HepG2 (cell line): ENCODE measurements at regions not wholly inside any gene's neighbourhood (a gene's known extent, or its start where the extent isn't known, plus 50 kb on each side); places are given as distances from the start of the nearest gene placed in this dataset.
"Not testable (repeated sequence)": the region's sequence is repeated elsewhere in the genome, so short reads cannot be mapped to it uniquely, and the experiment has no call there.

ENCODE experiments used
- CEBPB ChIP-seq: IDR thresholded peaks from 2 replicates; pipeline ENCODE4 v1.6.1; 2011; ENCODE audit warnings: low read depth, low read length, improper control_type of control experiment, borderline replicate concordance
- EED ChIP-seq: sonication (generic); formaldehyde crosslinking; IDR thresholded peaks from 2 replicates; pipeline ENCODE4 v1.5.0; 2020; ENCODE audit warnings: mild to moderate bottlenecking, missing genetic modification reagents
- ERF ChIP-seq: IDR thresholded peaks from 2 replicates; pipeline ENCODE4 v1.6.1; 2018; ENCODE audit warnings: missing biosample characterization, missing genetic modification reagents
- ETV5 ChIP-seq: IDR thresholded peaks from 2 replicates; pipeline ENCODE4 v1.6.1; 2018; ENCODE audit warnings: missing biosample characterization, missing genetic modification reagents, inconsistent platforms, borderline replicate concordance
- GTF3A ChIP-seq: sonication (generic); formaldehyde crosslinking; conservative IDR thresholded peaks from 2 replicates; pipeline ENCODE4 v1.4.0; 2020; ENCODE audit warnings: mild to moderate bottlenecking, missing genetic modification reagents
- MLXIP ChIP-seq: sonication (generic); formaldehyde crosslinking; IDR thresholded peaks from 2 replicates; pipeline ENCODE4 v1.9.0; 2021; ENCODE audit warnings: missing genetic modification reagents, borderline replicate concordance
- MXI1 ChIP-seq: IDR thresholded peaks from 3 replicates; pipeline ENCODE4 v1.6.1; 2012; ENCODE audit warnings: low read depth, low read length, inconsistent platforms, borderline replicate concordance
- USF2 ChIP-seq, 2 experiments: sonication (generic) in 1 of 2; formaldehyde crosslinking in 1 of 2; IDR thresholded peaks; 2 replicates each; pipeline versions ENCODE4 v1.5.1 to v1.6.1; 2011 to 2020; ENCODE audit warnings: borderline replicate concordance in 1 of 2, low read depth in 1 of 2, low read length in 1 of 2, mild to moderate bottlenecking in 1 of 2, missing genetic modification reagents in 1 of 2, moderate library complexity in 1 of 2
- YEATS4 ChIP-seq: sonication (generic); formaldehyde crosslinking; IDR thresholded peaks from 2 replicates; pipeline ENCODE4 v1.4.0; 2020; ENCODE audit warnings: missing genetic modification reagents, borderline replicate concordance
- ZBTB37 ChIP-seq: sonication (generic); formaldehyde crosslinking; IDR thresholded peaks from 2 replicates; pipeline ENCODE4 v1.4.0; 2020; ENCODE audit warnings: mild to moderate bottlenecking, missing genetic modification reagents
- ZIK1 ChIP-seq: sonication (generic); formaldehyde crosslinking; IDR thresholded peaks from 2 replicates; pipeline ENCODE4 v1.5.0; 2020; ENCODE audit warnings: mild to moderate bottlenecking, low read depth, missing genetic modification reagents, borderline replicate concordance
- ZNF260 ChIP-seq: sonication (generic); formaldehyde crosslinking; IDR thresholded peaks from 2 replicates; pipeline ENCODE4 v1.4.0; 2020; ENCODE audit warnings: missing genetic modification reagents, low read depth, mild to moderate bottlenecking, borderline replicate concordance
- TF ChIP-seq, protein P1 (sequence below): fragments of 450-650 bp; IDR thresholded peaks from 2 replicates; pipeline ENCODE4 v1.6.1; 2016

DNA sequence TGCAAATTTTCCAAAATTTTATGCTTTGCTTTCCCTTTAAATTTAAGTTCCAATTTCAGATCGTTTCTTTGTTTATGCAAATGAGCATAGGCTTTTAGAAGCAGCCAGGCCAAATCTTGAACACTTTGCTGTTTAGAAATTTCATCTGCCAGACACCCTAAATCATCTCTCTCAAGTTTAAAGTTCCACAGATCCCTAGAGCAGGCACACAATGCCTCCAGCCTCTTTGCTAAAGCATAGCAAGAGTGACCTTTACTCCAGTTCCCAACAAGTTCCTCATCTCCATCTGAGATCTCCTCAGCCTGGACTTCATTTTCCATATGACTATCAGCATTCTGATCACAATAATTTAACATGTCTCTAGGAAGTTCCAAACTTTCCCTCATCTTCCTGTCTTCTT lies 254.5 kb downstream of the DLL1 start:
- TF ChIP-seq ERF (CRISPR knock-in tag); MLXIP (CRISPR knock-in tag); ETV5 (CRISPR knock-in tag); EED; YEATS4; ZNF260 (CRISPR knock-in tag); ZBTB37 (CRISPR knock-in tag); CEBPB; GTF3A (CRISPR knock-in tag); USF2 (IDR thresholded peaks at IDR 0.05; ENCODE audit: low read depth, low read length); USF2 (CRISPR knock-in tag; IDR thresholded peaks at IDR 0.05; ENCODE audit: borderline replicate concordance); ZIK1 (CRISPR knock-in tag); MXI1: not testable (repeated sequence)
- TF ChIP-seq, protein P1, sequence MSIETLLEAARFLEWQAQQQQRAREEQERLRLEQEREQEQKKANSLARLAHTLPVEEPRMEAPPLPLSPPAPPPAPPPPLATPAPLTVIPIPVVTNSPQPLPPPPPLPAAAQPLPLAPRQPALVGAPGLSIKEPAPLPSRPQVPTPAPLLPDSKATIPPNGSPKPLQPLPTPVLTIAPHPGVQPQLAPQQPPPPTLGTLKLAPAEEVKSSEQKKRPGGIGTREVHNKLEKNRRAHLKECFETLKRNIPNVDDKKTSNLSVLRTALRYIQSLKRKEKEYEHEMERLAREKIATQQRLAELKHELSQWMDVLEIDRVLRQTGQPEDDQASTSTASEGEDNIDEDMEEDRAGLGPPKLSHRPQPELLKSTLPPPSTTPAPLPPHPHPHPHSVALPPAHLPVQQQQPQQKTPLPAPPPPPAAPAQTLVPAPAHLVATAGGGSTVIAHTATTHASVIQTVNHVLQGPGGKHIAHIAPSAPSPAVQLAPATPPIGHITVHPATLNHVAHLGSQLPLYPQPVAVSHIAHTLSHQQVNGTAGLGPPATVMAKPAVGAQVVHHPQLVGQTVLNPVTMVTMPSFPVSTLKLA, result not testable (repeated sequence)
